Spleen (tissue), 7 donors: ENCODE measurements at regions not wholly inside any gene's neighbourhood (a gene's known extent, or its start where the extent isn't known, plus 50 kb on each side); places are given as distances from the start of the nearest gene placed in this dataset.
"Not testable (repeated sequence)": the region's sequence is repeated elsewhere in the genome, so short reads cannot be mapped to it uniquely, and the experiment has no call there.

Source experiments
- POLR2A ChIP-seq, 3 donors: fragments of 450-650 bp; IDR thresholded peaks; one replicate each; pipeline ENCODE4 v1.5.1; 2017; ENCODE audit warnings: antibody characterized with exemption in 3 of 3, mild to moderate bottlenecking in 1 of 3
- POLR2AphosphoS5 ChIP-seq, 3 donors: sonication (generic); formaldehyde crosslinking; IDR thresholded peaks; one replicate each; pipeline ENCODE4 v1.5.1; 2017; ENCODE audit warnings: antibody characterized with exemption in 3 of 3
- TF ChIP-seq, protein P1 (sequence below), 11 experiments: fragments of 200-600 bp in 7 of 11; fragments of 450-650 bp in 4 of 11; sonication (generic) in 4 of 11; IDR thresholded peaks in 8 of 11; conservative IDR thresholded peaks in 3 of 11; 1 replicate in 7 of 11; 2 replicates in 4 of 11; pipeline versions ENCODE4 v1.4.0 to v1.8.0; 2016 to 2021; ENCODE audit warnings: antibody characterized with exemption in 11 of 11, inconsistent platforms in 4 of 11, mild to moderate bottlenecking in 1 of 11
- donor health status: DM: no; HTN: no; CAD: no; lungs with moderate emphysema.
- donor health status: DM: no; HTN: no; CAD: no.
- donor health status: DM: no; HTN: no; CAD: no.

DNA sequence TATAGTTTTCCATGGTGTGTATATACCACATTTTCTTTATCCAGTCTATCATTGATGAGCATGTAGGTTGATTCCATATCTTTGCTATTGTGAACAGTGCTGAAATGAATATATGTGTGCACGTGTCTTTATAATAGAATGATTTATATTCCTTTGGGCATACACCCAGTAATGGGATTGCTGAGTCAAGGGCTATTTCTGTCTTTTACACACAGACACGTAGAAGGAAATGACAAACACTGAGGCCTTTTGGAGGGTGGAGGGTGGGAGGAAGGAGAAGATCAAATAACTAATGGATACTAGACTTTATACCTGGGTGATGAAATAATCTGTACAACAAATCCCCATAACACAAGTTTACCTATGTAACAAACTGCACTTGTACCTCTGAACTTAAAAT lies 1025.7 kb downstream of the NCAM2 start:
- TF ChIP-seq, protein P1, sequence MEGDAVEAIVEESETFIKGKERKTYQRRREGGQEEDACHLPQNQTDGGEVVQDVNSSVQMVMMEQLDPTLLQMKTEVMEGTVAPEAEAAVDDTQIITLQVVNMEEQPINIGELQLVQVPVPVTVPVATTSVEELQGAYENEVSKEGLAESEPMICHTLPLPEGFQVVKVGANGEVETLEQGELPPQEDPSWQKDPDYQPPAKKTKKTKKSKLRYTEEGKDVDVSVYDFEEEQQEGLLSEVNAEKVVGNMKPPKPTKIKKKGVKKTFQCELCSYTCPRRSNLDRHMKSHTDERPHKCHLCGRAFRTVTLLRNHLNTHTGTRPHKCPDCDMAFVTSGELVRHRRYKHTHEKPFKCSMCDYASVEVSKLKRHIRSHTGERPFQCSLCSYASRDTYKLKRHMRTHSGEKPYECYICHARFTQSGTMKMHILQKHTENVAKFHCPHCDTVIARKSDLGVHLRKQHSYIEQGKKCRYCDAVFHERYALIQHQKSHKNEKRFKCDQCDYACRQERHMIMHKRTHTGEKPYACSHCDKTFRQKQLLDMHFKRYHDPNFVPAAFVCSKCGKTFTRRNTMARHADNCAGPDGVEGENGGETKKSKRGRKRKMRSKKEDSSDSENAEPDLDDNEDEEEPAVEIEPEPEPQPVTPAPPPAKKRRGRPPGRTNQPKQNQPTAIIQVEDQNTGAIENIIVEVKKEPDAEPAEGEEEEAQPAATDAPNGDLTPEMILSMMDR (IDR thresholded peaks at IDR 0.05 in 8 of 11, conservative IDR thresholded peaks at IDR 0.05 in 3 of 11), result not testable (repeated sequence)
- not testable (repeated sequence) for TF ChIP-seq POLR2A, POLR2AphosphoS5 (IDR thresholded peaks at IDR 0.05)
